ENCODE measurements at regions not wholly inside any gene's neighbourhood (a gene's known extent, or its start where the extent isn't known, plus 50 kb on each side); places are given as distances from the start of the nearest gene placed in this dataset.

GRCh38 chr1:58997060-58997411 lies 213.2 kb upstream of the JUN start:
- H3K79me2 ChIP-seq = no peaks in the 10 kb centered on the region
- H3K9me3 ChIP-seq (ENCODE audit: control insufficient read depth, low read length) = no peaks in the 10 kb centered on the region
- no peak overlapping the region for H3K4me2 ChIP-seq (ENCODE audit: low read length)
- no peak overlapping the region for H3K9ac ChIP-seq
- H3K4me1 ChIP-seq = peaks cover 4% of the 10 kb centered on the region
- TF ChIP-seq, protein P1, sequence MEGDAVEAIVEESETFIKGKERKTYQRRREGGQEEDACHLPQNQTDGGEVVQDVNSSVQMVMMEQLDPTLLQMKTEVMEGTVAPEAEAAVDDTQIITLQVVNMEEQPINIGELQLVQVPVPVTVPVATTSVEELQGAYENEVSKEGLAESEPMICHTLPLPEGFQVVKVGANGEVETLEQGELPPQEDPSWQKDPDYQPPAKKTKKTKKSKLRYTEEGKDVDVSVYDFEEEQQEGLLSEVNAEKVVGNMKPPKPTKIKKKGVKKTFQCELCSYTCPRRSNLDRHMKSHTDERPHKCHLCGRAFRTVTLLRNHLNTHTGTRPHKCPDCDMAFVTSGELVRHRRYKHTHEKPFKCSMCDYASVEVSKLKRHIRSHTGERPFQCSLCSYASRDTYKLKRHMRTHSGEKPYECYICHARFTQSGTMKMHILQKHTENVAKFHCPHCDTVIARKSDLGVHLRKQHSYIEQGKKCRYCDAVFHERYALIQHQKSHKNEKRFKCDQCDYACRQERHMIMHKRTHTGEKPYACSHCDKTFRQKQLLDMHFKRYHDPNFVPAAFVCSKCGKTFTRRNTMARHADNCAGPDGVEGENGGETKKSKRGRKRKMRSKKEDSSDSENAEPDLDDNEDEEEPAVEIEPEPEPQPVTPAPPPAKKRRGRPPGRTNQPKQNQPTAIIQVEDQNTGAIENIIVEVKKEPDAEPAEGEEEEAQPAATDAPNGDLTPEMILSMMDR (IDR thresholded peaks at IDR 0.05) = no peak
- no peak overlapping the region for H3K27ac ChIP-seq
- no peaks in the 10 kb centered on the region for H3K36me3 ChIP-seq (ENCODE audit: control insufficient read depth, insufficient read depth, low read length)
- H3K4me3 ChIP-seq (ENCODE audit: low read depth, low read length) = no peak overlapping the region
- H3K27me3 ChIP-seq (ENCODE audit: control insufficient read depth, insufficient read depth, low read length) = no peaks in the 10 kb centered on the region
- H2AFZ ChIP-seq = peak overlapping the region; percentile 53

- Histone ChIP-seq H3K4me1 (peaks cover 4% of the 10 kb centered on the region), H3K27ac (no peak overlapping the region), H3K4me2 (ENCODE audit: low read length) (no peak overlapping the region), H3K79me2 (no peaks in the 10 kb centered on the region), H3K9ac (no peak overlapping the region), H3K9me3 (ENCODE audit: control insufficient read depth, low read length) (no peaks in the 10 kb centered on the region), H2AFZ (peak overlapping the region; percentile 53), H3K4me3 (ENCODE audit: low read depth, low read length) (no peak overlapping the region), H3K36me3 (ENCODE audit: control insufficient read depth, insufficient read depth, low read length) (no peaks in the 10 kb centered on the region), H3K27me3 (ENCODE audit: control insufficient read depth, insufficient read depth, low read length) (no peaks in the 10 kb centered on the region)
- TF ChIP-seq, protein P1 (IDR thresholded peaks at IDR 0.05) = no peak
These were observed 213.8 kb upstream of the JUN start for GRCh38 chr1:58997637-58998036.

- Histone ChIP-seq H2AFZ (no peak overlapping the region), H3K4me2 (ENCODE audit: low read length) (no peak overlapping the region)
These were observed 215.8 kb upstream of the JUN start for GRCh38 chr1:58999676-59000075.

GRCh38 chr1:59004755-59005154 lies 220.9 kb upstream of the JUN start:
- H3K9ac ChIP-seq = no peak overlapping the region
- H2AFZ ChIP-seq = no peak overlapping the region
- H3K4me1 ChIP-seq = peaks cover 14% of the 10 kb centered on the region
- no peak overlapping the region for H3K4me3 ChIP-seq (ENCODE audit: low read depth, low read length)
- H3K9me3 ChIP-seq (ENCODE audit: control insufficient read depth, low read length) = no peaks in the 10 kb centered on the region
- no peaks in the 10 kb centered on the region for H3K36me3 ChIP-seq (ENCODE audit: control insufficient read depth, insufficient read depth, low read length)
- no peak overlapping the region for H3K4me2 ChIP-seq (ENCODE audit: low read length)
- H3K27me3 ChIP-seq (ENCODE audit: control insufficient read depth, insufficient read depth, low read length) = no peaks in the 10 kb centered on the region
- TF ChIP-seq, protein P1 (IDR thresholded peaks at IDR 0.05) = no peak
- H3K27ac ChIP-seq = no peak overlapping the region
- no peaks in the 10 kb centered on the region for H3K79me2 ChIP-seq

More at GRCh38 chr1:58999676-59000075, 215.8 kb upstream of the JUN start:
- Histone ChIP-seq H3K36me3 (ENCODE audit: control insufficient read depth, insufficient read depth, low read length) (no peaks in the 10 kb centered on the region), H3K79me2 (no peaks in the 10 kb centered on the region), H3K4me3 (ENCODE audit: low read depth, low read length) (no peak overlapping the region), H3K9me3 (ENCODE audit: control insufficient read depth, low read length) (no peaks in the 10 kb centered on the region), H3K27me3 (ENCODE audit: control insufficient read depth, insufficient read depth, low read length) (no peaks in the 10 kb centered on the region), H3K9ac (no peak overlapping the region), H3K4me1 (peaks cover 2% of the 10 kb centered on the region), H3K27ac (no peak overlapping the region)
- TF ChIP-seq, protein P1 (IDR thresholded peaks at IDR 0.05) = no peak

DNA sequence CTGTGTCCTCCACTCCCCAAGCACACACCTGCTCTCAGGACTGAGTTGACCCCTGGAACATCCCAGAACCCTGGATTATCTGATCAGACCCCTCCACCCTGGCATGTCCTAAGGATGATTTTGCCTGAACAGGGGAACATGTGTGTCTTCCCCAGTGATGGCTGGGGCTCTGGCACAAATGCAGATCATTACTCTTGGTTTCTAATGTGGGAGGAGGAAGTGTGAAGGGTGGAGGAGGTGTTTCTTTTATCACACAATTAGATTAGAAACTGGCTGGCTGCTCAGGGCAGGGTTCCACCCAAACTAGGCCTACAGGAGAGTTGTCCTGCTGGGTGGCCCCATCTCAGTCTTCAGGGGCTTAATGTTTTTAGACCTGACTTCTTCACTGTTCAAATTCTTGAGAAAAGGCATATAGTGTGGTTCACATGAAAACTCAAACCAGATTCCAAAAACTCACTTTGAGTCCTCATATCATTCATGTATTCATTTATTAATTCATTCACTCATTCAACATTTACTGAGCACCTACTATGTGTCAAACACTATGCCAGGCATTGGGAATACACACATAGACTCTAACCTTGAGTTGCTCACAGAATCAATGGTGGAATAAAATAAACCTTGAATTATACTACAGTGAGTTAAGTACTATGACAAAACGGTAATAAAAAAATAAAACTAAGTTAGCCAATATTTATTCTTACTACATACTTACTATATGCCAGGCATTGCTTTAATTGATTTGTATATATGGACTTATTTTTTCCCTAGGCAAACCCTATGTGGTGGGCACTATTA lies 221.8 kb upstream of the JUN start:
- Histone ChIP-seq H3K27ac (no peak overlapping the region), H2AFZ (no peak overlapping the region), H3K79me2 (no peaks in the 10 kb centered on the region), H3K9me3 (ENCODE audit: control insufficient read depth, low read length) (no peaks in the 10 kb centered on the region), H3K36me3 (ENCODE audit: control insufficient read depth, insufficient read depth, low read length) (no peaks in the 10 kb centered on the region), H3K4me1 (peaks cover 14% of the 10 kb centered on the region), H3K9ac (no peak overlapping the region), H3K27me3 (ENCODE audit: control insufficient read depth, insufficient read depth, low read length) (no peaks in the 10 kb centered on the region), H3K4me3 (ENCODE audit: low read depth, low read length) (no peak overlapping the region), H3K4me2 (ENCODE audit: low read length) (no peak overlapping the region)
- TF ChIP-seq, protein P1 (IDR thresholded peaks at IDR 0.05) = no peak
